Left kidney (tissue), 1 donor: ENCODE measurements at regions not wholly inside any gene's neighbourhood (a gene's known extent, or its start where the extent isn't known, plus 50 kb on each side); places are given as distances from the start of the nearest gene placed in this dataset.
"Not testable (repeated sequence)": the region's sequence is repeated elsewhere in the genome, so short reads cannot be mapped to it uniquely, and the experiment has no call there.

Experiments used
- DNase-seq: peaks from one replicate; pipeline ENCODE4 v3.0.0-alpha.2; 2013

GRCh38 chr6:156281266-156281665, 495.9 kb upstream of the ARID1B start:
- no peak for DNase-seq

GRCh38 chr6:156280065-156280464, 497.1 kb upstream of the ARID1B start:
- DNase-seq = peak; percentile 79

DNA sequence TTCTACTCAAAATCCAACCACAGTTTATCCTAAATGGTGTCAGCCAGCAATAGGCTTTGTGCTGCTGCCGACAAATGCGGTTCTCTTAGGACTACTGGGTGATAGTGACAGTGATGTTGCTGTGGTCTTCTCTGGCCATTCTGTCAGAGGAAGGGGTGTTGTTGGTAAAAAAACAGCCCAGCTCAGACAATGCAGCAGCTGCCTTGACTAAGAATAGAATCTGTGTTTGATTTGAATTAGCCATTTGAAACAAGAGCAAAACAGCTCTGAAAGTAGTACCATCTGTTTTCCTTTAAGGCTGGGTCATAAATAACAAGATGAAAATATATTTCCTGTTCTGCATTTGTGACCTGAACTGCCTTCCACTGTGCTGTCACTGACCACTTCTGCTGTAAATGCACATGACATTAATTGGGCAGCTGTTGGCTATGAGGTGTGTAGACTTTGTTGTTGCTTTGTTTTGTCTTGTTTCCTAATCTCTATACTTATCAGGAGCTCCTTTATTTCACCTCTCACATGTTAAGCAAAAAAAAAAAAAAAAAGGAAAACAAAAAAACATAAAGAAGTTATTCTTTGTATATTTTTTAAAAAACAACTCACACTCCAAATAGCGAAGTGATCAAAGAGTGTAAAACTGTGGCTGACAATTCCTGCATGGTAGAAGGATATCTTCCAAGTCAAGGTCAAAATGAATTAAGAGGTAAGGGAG, 497.8 kb upstream of the ARID1B start:
- peak; percentile 49 for DNase-seq

DNA sequence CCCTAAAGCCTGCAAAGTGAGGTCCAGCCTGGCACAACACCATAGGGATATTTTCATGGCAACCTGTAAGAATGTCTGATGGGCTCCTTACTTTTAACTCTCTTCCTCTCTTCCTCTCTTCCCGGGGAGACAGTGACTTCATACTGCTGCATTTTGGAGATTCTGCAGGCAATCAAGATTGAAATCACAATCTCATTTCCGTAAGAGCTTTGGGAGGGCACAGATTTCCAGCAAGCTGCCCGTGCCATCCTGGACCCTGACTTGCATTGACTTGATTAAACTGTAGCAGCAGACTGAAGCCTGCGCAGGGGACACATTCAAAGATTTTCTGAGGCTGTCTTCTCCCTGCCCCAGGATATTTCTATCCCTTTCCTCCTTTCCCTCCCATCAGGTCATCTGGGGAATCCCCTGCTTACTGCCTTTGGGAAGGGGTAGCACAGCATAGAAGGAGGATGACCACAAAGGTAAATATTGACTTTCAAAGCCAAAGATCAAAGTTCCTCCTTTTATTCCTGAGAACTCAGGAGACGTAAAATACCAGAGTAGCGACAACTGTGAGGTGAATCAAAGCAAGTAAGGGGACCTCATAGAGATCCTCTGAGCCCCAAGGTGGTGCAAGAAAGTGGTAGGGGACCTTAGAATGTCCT, 504.0 kb upstream of the ARID1B start:
- DNase-seq = no peak

DNA sequence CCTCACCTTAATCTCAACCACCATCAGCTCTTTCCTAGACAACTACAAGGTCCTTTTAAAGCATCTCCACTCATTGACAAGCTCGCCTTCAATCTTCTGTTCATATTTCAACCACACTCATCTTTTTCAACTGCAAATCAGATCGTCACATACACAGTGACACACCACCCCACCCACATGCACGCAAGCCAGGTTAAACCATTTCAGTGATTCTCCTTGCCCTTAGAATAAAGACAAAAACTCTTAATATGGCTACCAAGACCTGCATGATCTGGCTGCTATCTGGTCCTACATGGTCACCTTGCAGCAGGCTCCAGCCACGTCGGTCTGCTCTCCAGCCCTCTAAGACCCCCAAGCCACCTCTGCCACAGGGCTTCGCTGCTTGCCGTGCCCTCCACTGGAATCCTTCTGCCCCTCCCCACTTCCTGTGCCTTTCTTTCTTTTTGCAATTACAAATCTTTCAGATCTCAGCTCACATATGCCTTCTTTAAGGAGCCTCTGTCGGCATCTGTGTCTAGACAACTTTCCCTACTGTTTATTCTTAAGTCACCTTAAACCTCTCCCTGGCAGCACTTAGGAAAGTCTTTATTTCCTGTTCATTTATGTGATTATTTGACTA, 507.3 kb upstream of the ARID1B start:
- no peak for DNase-seq

- DNase-seq = no peak
Measured at GRCh38 chr6:156268849-156269248, 508.3 kb upstream of the ARID1B start.

DNA sequence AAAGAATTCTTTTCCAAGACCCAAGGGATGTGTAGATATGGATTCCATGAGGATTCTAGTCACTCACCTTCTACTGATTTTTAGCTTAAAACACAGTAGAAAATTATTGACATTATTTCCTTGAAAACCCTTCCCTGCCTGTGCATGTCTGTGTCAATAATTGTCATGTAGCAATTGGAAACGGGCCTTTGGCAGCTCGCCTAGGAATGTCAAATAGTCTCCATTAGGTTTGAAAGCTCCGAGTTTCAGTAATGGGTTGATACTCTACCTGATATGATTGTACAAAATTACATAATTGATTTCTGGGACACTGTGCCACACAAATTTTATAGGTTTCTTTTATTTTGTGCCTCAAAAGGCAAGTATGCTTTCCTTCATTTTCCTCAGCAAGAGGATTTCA, 515.2 kb upstream of the ARID1B start:
- no peak for DNase-seq

- DNase-seq = no peak
Measured at GRCh38 chr6:156260815-156261214, 516.4 kb upstream of the ARID1B start.

- DNase-seq = no peak
Measured at GRCh38 chr6:156258981-156259380, 518.2 kb upstream of the ARID1B start.

DNA sequence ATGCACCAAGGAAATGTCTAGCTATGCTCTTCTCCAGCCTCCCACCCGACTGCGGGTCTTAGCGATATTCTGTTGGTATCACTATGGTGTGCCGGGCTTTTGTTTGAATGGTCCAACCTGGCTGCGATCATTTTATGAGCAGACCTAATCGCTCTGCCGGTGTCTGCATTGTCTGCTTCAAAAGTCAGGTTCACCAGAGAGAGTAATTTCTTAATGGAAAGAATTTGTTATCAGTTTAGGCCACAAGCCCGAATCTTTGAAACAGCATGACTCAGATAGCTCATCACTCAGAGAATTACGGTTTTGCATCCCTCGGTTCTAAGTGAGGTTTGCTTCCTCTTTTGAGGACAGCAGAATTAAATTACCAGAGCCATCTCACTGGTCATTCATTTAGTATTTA, 521.0 kb upstream of the ARID1B start:
- DNase-seq = no peak

- peak; percentile 5 for DNase-seq
Measured at GRCh38 chr6:156254240-156254639, 522.9 kb upstream of the ARID1B start.

GRCh38 chr6:156250593-156250992, 526.6 kb upstream of the ARID1B start:
- no peak for DNase-seq

DNA sequence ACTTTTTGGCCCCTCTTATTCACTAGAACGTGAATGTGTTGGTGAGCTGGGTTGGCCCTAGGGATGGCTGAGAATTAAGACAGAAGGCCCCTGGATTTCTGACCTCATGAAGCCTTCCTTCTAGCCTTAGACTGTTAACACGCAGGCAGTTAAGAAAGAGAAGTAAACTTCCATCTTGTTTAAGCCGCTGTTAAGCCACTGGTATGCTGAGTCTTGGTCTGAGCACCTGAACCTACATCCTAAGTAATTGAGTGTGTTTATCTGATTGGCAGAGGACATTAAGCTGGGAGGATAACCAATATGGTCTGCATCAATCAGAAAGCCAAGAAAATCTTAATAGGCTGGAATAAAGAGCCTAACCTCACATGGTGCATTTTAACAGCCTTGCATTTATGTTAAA, 535.0 kb upstream of the ARID1B start:
- no peak for DNase-seq

- DNase-seq = no peak
Measured at GRCh38 chr6:156231026-156231765, 546.0 kb upstream of the ARID1B start.

DNA sequence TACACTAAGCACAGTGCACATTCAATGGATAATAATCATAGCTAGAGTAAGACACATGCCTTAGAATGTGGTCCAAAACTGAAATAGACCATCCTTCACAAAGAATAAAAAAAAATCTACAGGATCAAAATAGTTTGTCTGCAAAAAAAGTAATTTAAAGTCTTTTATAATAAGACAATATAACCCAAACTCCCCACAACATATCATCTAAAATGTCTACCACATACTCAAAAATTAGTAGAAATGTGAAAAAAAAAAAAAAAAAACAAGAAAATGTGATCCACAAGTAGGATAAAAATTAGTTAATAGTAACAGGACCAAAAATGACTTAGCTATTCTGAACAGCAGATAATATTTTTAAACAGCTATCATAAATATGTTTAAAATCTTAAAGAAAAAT, 557.2 kb upstream of the ARID1B start:
- DNase-seq = no peak

DNA sequence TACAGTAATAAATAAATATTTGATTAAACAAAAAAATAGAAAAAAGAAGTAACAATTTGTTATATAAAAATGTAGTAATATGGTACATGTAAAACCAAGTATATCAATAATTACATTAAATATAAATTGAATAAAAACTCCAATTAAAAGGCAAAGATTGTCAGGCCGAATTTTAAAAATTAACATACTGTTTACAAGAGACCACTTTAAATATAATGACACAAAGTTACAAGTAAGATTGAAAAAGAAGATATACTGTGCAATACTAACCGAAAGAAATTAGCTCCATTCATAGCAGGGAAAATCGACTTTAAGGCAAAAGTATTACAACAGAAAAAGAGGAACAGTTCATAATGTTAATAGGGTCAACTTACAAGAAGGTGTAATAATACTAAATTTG, 571.5 kb upstream of the ARID1B start:
- no peak for DNase-seq

GRCh38 chr6:156199182-156199581, 578.0 kb upstream of the ARID1B start:
- DNase-seq = no peak

DNA sequence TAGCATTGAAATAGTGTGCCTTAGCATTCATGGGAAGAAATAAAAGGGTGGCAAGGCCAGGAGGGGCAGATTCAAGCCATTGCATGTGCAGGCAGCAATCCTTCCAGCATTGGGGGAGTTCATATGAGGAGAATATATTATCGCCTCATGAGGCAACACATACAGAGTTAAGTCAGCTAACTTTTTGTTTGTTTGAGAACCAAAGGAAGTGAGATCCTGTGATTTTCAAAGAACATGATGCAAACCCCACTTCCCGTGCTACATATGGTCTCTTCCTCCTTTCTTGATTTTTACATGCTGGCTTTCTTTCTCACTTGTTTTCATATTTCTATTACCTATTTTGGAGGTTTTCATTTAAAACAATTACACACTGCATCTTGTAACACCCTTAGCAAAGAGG, 579.7 kb upstream of the ARID1B start:
- no peak for DNase-seq

DNA sequence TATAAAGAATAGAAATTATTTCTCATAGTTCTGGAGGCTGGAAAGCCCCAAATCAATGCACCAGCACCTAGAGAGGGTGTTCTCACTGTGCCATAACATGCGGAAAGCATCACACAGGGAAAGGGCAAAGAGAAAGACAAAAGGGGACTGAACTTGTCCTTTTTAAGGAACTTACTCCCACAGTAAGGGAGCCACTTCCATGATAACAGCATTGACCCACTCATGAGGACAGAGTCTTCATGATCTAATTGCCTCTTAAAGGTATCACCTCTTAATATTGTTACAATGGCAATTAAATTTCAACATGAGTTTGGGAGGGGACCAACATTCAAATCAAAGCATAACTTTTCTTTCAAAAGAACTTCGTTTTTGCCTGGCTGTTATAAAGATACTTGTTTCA, 582.2 kb upstream of the ARID1B start:
- DNase-seq = no peak

- no peak for DNase-seq
Measured at GRCh38 chr6:156193381-156193780, 583.8 kb upstream of the ARID1B start.

DNA sequence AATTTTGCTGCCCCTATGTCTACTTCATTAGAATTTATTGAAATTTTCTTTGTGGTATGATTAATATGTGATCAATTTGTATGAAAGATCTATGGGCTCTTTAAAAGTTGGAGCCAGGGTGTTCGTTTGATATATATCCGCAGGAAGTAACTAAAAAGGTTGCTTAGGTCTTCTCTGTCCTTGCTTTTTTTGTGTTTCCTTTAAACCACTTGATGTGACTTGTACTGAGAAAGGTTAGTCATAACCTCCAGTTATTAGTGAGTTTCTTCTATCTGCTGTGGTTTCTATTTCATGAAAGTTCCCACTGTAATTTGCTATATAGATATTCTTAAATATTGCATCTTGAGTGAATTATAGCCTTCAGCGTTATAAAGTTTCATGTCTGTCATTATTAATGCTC, 585.3 kb upstream of the ARID1B start:
- DNase-seq = no peak

- not testable (repeated sequence) for DNase-seq
Measured at GRCh38 chr6:156191390-156191789, 585.8 kb upstream of the ARID1B start.

- DNase-seq = no peak
Measured at GRCh38 chr6:156190270-156190669, 586.9 kb upstream of the ARID1B start.
